ENCODE measurements at regions not wholly inside any gene's neighbourhood (a gene's known extent, or its start where the extent isn't known, plus 50 kb on each side); places are given as distances from the start of the nearest gene placed in this dataset.

GRCh38 chr13:74860789-74861188 is 621.2 kb downstream of the TBC1D4 start:
- Mint-ChIP-seq H3K4me1 (no peaks in the 10 kb centered on the region), H3K27ac (no peak overlapping the region), H3K36me3 (no peaks in the 10 kb centered on the region), H3K4me3 (no peak overlapping the region), H3K27me3 (no peaks in the 10 kb centered on the region), H3K9me3 (peaks cover 4% of the 10 kb centered on the region)
- no peak for ATAC-seq (ENCODE audit: low read depth)
- no peak for DNase-seq (ENCODE audit: low spot score in 2 of 2)

GRCh38 chr13:74850893-74851292 is 631.1 kb downstream of the TBC1D4 start:
- Mint-ChIP-seq H3K4me3 (no peak overlapping the region), H3K27ac (no peak overlapping the region), H3K4me1 (no peaks in the 10 kb centered on the region), H3K9me3 (peaks cover 1% of the 10 kb centered on the region), H3K27me3 (no peaks in the 10 kb centered on the region), H3K36me3 (no peaks in the 10 kb centered on the region)
- ATAC-seq (ENCODE audit: low read depth) (no peak), DNase-seq (ENCODE audit: low spot score in 2 of 2) (no peak)

DNA sequence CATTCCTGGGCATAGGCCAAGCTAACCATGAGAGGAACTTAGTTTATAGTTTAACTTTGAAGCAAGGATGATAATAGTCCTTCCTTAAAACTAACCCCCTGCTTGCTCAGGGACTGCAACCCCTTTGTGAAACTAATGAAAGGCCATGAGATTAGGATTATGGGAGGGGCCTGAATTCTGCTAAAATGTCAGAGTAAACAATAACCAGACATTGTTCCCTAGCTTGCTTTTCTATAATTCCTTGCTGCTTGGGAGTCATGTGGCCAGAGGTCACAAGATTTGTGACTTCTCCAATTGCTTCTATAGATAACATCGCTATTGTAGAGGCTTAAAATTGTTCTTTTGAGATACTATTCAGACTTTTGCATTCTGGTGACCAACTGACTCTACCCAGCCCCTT is 634.0 kb downstream of the TBC1D4 start:
- Mint-ChIP-seq H3K27me3 (peaks cover 6% of the 10 kb centered on the region), H3K9me3 (no peaks in the 10 kb centered on the region), H3K27ac (no peak overlapping the region), H3K4me1 (no peaks in the 10 kb centered on the region), H3K4me3 (no peak overlapping the region), H3K36me3 (no peaks in the 10 kb centered on the region)
- DNase-seq (ENCODE audit: low spot score in 2 of 2) (no peak), ATAC-seq (ENCODE audit: low read depth) (no peak)

DNA sequence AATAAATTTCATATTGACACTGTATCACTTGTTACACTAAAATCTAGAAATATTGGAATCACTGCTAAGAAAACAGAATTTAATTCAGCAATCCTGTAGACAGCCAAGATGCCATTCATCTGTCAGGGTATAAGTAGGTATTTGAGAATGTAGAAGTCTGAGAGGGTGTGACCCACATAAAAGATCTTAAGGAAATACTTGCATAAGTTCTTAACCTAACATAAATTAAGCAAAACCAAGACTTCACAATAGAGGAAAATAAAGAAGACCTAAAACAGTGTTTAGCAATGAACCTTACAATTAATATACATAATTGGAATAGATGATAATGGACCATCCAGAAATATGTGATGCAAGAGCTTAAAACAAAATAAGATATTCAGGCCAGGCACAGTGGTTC is 636.2 kb downstream of the TBC1D4 start:
- Mint-ChIP-seq H3K27ac (no peak overlapping the region), H3K4me3 (no peak overlapping the region), H3K4me1 (no peaks in the 10 kb centered on the region), H3K36me3 (no peaks in the 10 kb centered on the region), H3K9me3 (no peaks in the 10 kb centered on the region), H3K27me3 (peaks cover 6% of the 10 kb centered on the region)
- DNase-seq (ENCODE audit: low spot score in 2 of 2) (no peak), ATAC-seq (ENCODE audit: low read depth) (no peak)

DNA sequence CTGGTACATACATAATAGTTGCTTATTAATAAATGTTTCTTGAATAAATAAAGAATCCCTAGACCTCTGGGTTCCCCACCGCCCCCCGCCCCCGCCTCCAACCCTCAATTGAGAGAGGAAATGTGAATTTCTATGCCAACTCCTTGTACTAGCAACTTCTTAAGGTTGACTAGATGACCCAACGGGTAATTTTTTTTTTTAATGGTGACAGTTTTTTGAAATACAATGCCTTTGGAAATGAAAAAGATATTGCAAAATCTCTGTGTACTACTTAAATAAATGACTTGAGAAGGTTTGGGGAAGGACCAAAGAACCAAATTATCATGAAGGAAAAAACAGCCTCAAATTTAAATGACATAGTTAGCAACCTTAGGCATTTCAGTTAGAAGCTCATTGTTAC is 640.3 kb downstream of the TBC1D4 start:
- H3K9me3 Mint-ChIP-seq = no peaks in the 10 kb centered on the region
- H3K4me1 Mint-ChIP-seq = no peaks in the 10 kb centered on the region
- H3K36me3 Mint-ChIP-seq = no peaks in the 10 kb centered on the region
- ATAC-seq (ENCODE audit: low read depth) = no peak
- peaks cover 6% of the 10 kb centered on the region for H3K27me3 Mint-ChIP-seq
- H3K27ac Mint-ChIP-seq = no peak overlapping the region
- no peak for DNase-seq (ENCODE audit: low spot score in 2 of 2)
- H3K4me3 Mint-ChIP-seq = no peak overlapping the region

DNA sequence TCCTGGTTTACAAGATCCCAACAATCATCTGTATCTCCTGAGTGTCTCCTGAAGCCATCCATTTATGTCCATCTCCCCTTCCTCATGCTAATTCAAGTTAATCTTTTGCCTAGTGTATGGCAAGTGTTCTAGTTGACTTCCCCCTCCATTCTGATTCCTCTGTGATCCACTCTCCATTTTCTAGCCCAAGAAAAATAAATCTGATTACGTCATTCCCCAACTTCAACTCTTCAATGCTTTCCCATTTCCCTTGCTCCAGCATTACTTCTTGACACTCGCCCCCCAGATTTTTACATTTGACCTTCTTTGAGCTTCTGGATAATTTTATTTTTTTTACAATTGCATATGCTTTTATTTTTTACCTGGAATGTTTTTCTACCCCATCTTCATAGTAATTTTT is 640.8 kb downstream of the TBC1D4 start:
- H3K27ac Mint-ChIP-seq = no peak overlapping the region
- no peaks in the 10 kb centered on the region for H3K36me3 Mint-ChIP-seq
- H3K27me3 Mint-ChIP-seq = peaks cover 6% of the 10 kb centered on the region
- DNase-seq (ENCODE audit: low spot score in 2 of 2) (no peak), ATAC-seq (ENCODE audit: low read depth) (no peak)
- H3K4me1 Mint-ChIP-seq = no peaks in the 10 kb centered on the region
- H3K4me3 Mint-ChIP-seq = no peak overlapping the region
- H3K9me3 Mint-ChIP-seq = no peaks in the 10 kb centered on the region

GRCh38 chr13:74839656-74840055 is 642.3 kb downstream of the TBC1D4 start:
- DNase-seq (ENCODE audit: low spot score in 2 of 2) (no peak), ATAC-seq (ENCODE audit: low read depth) (no peak)
- H3K4me1 Mint-ChIP-seq = no peaks in the 10 kb centered on the region
- no peaks in the 10 kb centered on the region for H3K9me3 Mint-ChIP-seq
- H3K27me3 Mint-ChIP-seq = peaks cover 4% of the 10 kb centered on the region
- no peak overlapping the region for H3K27ac Mint-ChIP-seq
- H3K4me3 Mint-ChIP-seq = no peak overlapping the region
- H3K36me3 Mint-ChIP-seq = no peaks in the 10 kb centered on the region

GRCh38 chr13:74838096-74838495 is 643.9 kb downstream of the TBC1D4 start:
- no peaks in the 10 kb centered on the region for H3K4me1 Mint-ChIP-seq
- no peaks in the 10 kb centered on the region for H3K9me3 Mint-ChIP-seq
- no peak overlapping the region for H3K4me3 Mint-ChIP-seq
- ATAC-seq (ENCODE audit: low read depth) (no peak), DNase-seq (ENCODE audit: low spot score in 2 of 2) (no peak)
- no peak overlapping the region for H3K27ac Mint-ChIP-seq
- H3K36me3 Mint-ChIP-seq = no peaks in the 10 kb centered on the region
- H3K27me3 Mint-ChIP-seq = no peaks in the 10 kb centered on the region

- no peaks in the 10 kb centered on the region for H3K27me3 Mint-ChIP-seq
- no peak overlapping the region for H3K27ac Mint-ChIP-seq
- no peaks in the 10 kb centered on the region for H3K36me3 Mint-ChIP-seq
- no peak for ATAC-seq (ENCODE audit: low read depth)
- H3K4me1 Mint-ChIP-seq = no peaks in the 10 kb centered on the region
- no peak overlapping the region for H3K4me3 Mint-ChIP-seq
- DNase-seq (ENCODE audit: low spot score in 2 of 2) = no peak
- H3K9me3 Mint-ChIP-seq = no peaks in the 10 kb centered on the region
Observed at GRCh38 chr13:74836628-74837027, 645.3 kb downstream of the TBC1D4 start.

GRCh38 chr13:74835579-74835978 is 646.4 kb downstream of the TBC1D4 start:
- H3K36me3 Mint-ChIP-seq = no peaks in the 10 kb centered on the region
- H3K4me3 Mint-ChIP-seq = no peak overlapping the region
- ATAC-seq (ENCODE audit: low read depth) (no peak), DNase-seq (ENCODE audit: low spot score in 2 of 2) (no peak)
- H3K27me3 Mint-ChIP-seq = no peaks in the 10 kb centered on the region
- H3K27ac Mint-ChIP-seq = no peak overlapping the region
- H3K9me3 Mint-ChIP-seq = no peaks in the 10 kb centered on the region
- H3K4me1 Mint-ChIP-seq = no peaks in the 10 kb centered on the region

DNA sequence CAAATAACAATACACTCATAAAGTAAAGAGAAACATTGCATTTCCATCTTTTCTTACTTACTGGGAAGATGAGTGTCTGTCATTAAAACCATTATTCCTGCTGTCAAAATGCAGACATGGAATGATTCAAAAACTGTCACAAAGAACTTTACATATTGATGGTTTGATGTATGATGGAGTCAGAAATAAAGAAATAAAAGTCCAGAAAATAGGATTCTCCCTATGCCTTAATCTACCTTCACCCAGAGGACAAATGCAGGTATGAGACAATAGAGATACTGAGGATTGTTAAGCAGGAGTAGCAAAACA is 656.1 kb downstream of the TBC1D4 start:
- ATAC-seq (ENCODE audit: low read depth) = no peak
- Mint-ChIP-seq H3K27ac (no peak overlapping the region), H3K4me1 (no peaks in the 10 kb centered on the region)

DNA sequence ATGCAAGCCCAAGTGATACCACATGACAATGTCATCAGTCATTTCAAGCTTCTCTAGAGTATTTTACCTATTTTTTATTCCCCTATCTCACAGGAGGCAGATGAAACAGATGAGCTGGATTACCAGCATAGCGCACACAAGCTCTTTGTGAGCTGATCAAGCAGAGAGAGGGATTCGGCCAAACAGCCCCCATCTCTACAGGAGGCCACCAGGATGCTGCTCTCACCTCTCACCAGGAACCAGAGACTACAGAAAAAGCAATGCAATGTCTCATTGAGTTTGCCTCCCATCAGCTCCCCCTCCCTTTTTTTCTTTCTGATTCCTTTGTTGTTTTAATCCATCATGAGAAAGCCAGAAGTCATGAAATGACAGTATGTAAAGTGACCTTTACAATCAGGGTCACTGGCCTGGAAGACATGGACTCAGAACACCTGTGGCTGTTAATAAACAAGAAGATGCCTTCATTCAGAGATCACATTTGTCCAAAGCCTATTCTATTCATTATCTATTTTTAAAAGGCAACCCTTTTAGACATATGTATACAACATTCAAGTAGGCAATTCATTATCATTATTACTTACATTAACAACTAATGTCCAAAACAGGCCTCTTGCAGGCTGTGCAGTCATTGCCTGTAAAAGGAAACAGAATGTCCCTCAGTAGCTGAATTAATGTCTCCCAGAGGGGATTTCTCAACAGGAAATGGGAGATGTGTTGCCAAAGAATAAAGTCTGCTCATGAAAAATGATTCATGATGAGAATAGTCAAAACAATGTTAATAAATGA is 656.6 kb downstream of the TBC1D4 start:
- no peak overlapping the region for H3K27ac Mint-ChIP-seq
- no peak overlapping the region for H3K4me3 Mint-ChIP-seq
- H3K27me3 Mint-ChIP-seq = peaks cover 2% of the 10 kb centered on the region
- no peak for ATAC-seq (ENCODE audit: low read depth)
- H3K9me3 Mint-ChIP-seq = no peaks in the 10 kb centered on the region
- H3K36me3 Mint-ChIP-seq = no peaks in the 10 kb centered on the region
- no peaks in the 10 kb centered on the region for H3K4me1 Mint-ChIP-seq
- DNase-seq (ENCODE audit: low spot score in 2 of 2) = no peak

More for the DNA sequence above, 656.1 kb downstream of the TBC1D4 start:
- no peaks in the 10 kb centered on the region for H3K36me3 Mint-ChIP-seq
- peaks cover 2% of the 10 kb centered on the region for H3K27me3 Mint-ChIP-seq
- H3K4me3 Mint-ChIP-seq = no peak overlapping the region
- H3K9me3 Mint-ChIP-seq = no peaks in the 10 kb centered on the region
- DNase-seq (ENCODE audit: low spot score in 2 of 2) = no peak

DNA sequence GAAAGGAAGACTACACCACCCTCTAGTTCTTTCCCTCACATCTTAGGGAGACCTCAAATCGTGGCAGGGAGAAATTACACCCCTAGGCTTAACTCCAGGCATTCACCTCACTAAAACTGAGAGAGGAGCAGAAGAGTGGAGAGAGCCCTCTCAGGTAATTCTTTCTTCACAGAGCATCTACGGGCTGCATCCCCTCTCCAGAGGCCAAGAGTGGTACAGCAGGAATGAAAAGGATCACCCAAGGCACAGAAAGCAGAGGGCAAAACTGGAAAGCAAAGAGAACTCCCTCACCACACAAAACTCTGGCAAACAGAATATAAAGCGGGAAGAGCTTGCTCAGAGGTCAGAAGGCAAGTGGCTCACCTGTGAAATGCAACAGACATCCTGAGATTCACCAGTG is 661.2 kb downstream of the TBC1D4 start:
- ATAC-seq (ENCODE audit: low read depth) = no peak
- Mint-ChIP-seq H3K4me1 (no peaks in the 10 kb centered on the region), H3K27ac (no peak overlapping the region), H3K9me3 (no peaks in the 10 kb centered on the region), H3K27me3 (peaks cover 3% of the 10 kb centered on the region), H3K36me3 (no peaks in the 10 kb centered on the region), H3K4me3 (no peak overlapping the region)
- no peak for DNase-seq (ENCODE audit: low spot score in 2 of 2)

- no peak for ATAC-seq (ENCODE audit: low read depth)
- Mint-ChIP-seq H3K27me3 (peaks cover 2% of the 10 kb centered on the region), H3K4me3 (no peak overlapping the region), H3K4me1 (no peaks in the 10 kb centered on the region), H3K36me3 (no peaks in the 10 kb centered on the region), H3K27ac (no peak overlapping the region), H3K9me3 (no peaks in the 10 kb centered on the region)
- DNase-seq (ENCODE audit: low spot score in 2 of 2) = no peak
Observed at GRCh38 chr13:74819549-74819948, 662.4 kb downstream of the TBC1D4 start.

- H3K9me3 Mint-ChIP-seq = peaks cover 4% of the 10 kb centered on the region
- no peak overlapping the region for H3K27ac Mint-ChIP-seq
- H3K4me1 Mint-ChIP-seq = no peaks in the 10 kb centered on the region
- peaks cover 3% of the 10 kb centered on the region for H3K27me3 Mint-ChIP-seq
- H3K36me3 Mint-ChIP-seq = no peaks in the 10 kb centered on the region
- no peak overlapping the region for H3K4me3 Mint-ChIP-seq
- no peak for DNase-seq (ENCODE audit: low spot score in 2 of 2)
- ATAC-seq (ENCODE audit: low read depth) = no peak
Observed at GRCh38 chr13:74816737-74817136, 665.2 kb downstream of the TBC1D4 start.
